Type B pancreatic cell (in vitro differentiated cells): ENCODE measurements at regions not wholly inside any gene's neighbourhood (a gene's known extent, or its start where the extent isn't known, plus 50 kb on each side); places are given as distances from the start of the nearest gene placed in this dataset.

ENCODE experiments used
- DNase-seq: peaks from one replicate; pipeline ENCODE4 v3.0.0; 2021; ENCODE audit warnings: mixed read lengths; ENCODE audit not compliant: unreplicated experiment; ENCODE audit errors: extremely low spot score
- H3K27ac Mint-ChIP-seq: 2 replicates; pipeline ENCODE4 v1.8.0; 2021; ENCODE audit warnings: mild to moderate bottlenecking, mixed read lengths
- H3K27me3 Mint-ChIP-seq: 2 replicates; pipeline ENCODE4 v1.8.0; 2021; ENCODE audit warnings: mixed read lengths
- H3K36me3 Mint-ChIP-seq: 2 replicates; pipeline ENCODE4 v1.8.0; 2021; ENCODE audit warnings: mixed read lengths
- H3K4me1 Mint-ChIP-seq: one replicate; pipeline ENCODE4 v1.8.0; 2021; ENCODE audit warnings: mixed read lengths; ENCODE audit not compliant: unreplicated experiment
- H3K4me3 Mint-ChIP-seq: 2 replicates; pipeline ENCODE4 v1.8.0; 2021; ENCODE audit warnings: mild to moderate bottlenecking, mixed read lengths
- H3K9me3 Mint-ChIP-seq: 2 replicates; pipeline ENCODE4 v1.8.0; 2021; ENCODE audit warnings: mixed read lengths
- TF ChIP-seq, protein P1 (sequence below): fragments of 200-600 bp; sonication (generic); conservative IDR thresholded peaks from 2 replicates; pipeline ENCODE4 v1.5.0; 2021; ENCODE audit warnings: antibody characterized with exemption, mild to moderate bottlenecking

DNA sequence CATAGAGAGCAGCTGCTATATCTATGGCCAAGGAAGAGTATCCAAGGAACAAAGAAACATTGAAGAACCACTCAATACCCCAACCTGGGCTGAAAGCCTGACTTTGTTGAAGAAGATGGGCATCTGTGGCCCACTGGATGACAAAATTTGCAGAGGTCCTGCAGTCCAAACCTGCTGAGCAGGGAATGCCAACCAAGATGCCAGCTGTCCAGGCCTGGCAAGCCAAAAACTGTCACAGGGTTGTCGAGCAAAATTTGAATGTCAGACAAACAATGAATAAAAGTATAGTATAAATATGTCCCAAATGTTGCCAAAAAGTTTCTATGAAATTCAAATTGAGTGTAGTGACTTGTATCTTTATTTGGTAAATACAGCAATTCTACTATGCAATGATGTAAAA, 1040.2 kb downstream of the PCDH9 start:
- H3K27me3 Mint-ChIP-seq, result no peaks in the 10 kb centered on the region

GRCh38 chr13:66180836-66181235, 1049.3 kb downstream of the PCDH9 start:
- H3K27ac Mint-ChIP-seq, result no peak overlapping the region

More for the DNA sequence above, 1040.2 kb downstream of the PCDH9 start:
- Mint-ChIP-seq H3K4me1 (no peaks in the 10 kb centered on the region), H3K36me3 (no peaks in the 10 kb centered on the region), H3K4me3 (no peak overlapping the region), H3K27ac (no peak overlapping the region), H3K9me3 (no peaks in the 10 kb centered on the region)
- DNase-seq, result no peak
- TF ChIP-seq, protein P1, sequence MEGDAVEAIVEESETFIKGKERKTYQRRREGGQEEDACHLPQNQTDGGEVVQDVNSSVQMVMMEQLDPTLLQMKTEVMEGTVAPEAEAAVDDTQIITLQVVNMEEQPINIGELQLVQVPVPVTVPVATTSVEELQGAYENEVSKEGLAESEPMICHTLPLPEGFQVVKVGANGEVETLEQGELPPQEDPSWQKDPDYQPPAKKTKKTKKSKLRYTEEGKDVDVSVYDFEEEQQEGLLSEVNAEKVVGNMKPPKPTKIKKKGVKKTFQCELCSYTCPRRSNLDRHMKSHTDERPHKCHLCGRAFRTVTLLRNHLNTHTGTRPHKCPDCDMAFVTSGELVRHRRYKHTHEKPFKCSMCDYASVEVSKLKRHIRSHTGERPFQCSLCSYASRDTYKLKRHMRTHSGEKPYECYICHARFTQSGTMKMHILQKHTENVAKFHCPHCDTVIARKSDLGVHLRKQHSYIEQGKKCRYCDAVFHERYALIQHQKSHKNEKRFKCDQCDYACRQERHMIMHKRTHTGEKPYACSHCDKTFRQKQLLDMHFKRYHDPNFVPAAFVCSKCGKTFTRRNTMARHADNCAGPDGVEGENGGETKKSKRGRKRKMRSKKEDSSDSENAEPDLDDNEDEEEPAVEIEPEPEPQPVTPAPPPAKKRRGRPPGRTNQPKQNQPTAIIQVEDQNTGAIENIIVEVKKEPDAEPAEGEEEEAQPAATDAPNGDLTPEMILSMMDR, result no peak

GRCh38 chr13:66171920-66172319, 1058.2 kb downstream of the PCDH9 start:
- H3K36me3 Mint-ChIP-seq, result no peaks in the 10 kb centered on the region
- H3K4me3 Mint-ChIP-seq, result no peak overlapping the region
- H3K27ac Mint-ChIP-seq, result no peak overlapping the region
- no peaks in the 10 kb centered on the region for H3K4me1 Mint-ChIP-seq
- DNase-seq, result no peak
- TF ChIP-seq, protein P1, result no peak
- no peaks in the 10 kb centered on the region for H3K9me3 Mint-ChIP-seq
- H3K27me3 Mint-ChIP-seq, result no peaks in the 10 kb centered on the region

More at GRCh38 chr13:66180836-66181235, 1049.3 kb downstream of the PCDH9 start:
- Mint-ChIP-seq H3K27me3 (no peaks in the 10 kb centered on the region), H3K4me1 (peaks cover 4% of the 10 kb centered on the region), H3K4me3 (no peak overlapping the region), H3K9me3 (peaks cover 5% of the 10 kb centered on the region), H3K36me3 (no peaks in the 10 kb centered on the region)
- TF ChIP-seq, protein P1, result no peak
- no peak for DNase-seq

- no peaks in the 10 kb centered on the region for H3K36me3 Mint-ChIP-seq
- no peaks in the 10 kb centered on the region for H3K9me3 Mint-ChIP-seq
- H3K27me3 Mint-ChIP-seq, result no peaks in the 10 kb centered on the region
- no peak for DNase-seq
- TF ChIP-seq, protein P1, result no peak
- peaks cover 6% of the 10 kb centered on the region for H3K4me1 Mint-ChIP-seq
- H3K27ac Mint-ChIP-seq, result no peak overlapping the region
- H3K4me3 Mint-ChIP-seq, result no peak overlapping the region
Measured at GRCh38 chr13:66162470-66162869, 1067.7 kb downstream of the PCDH9 start.

DNA sequence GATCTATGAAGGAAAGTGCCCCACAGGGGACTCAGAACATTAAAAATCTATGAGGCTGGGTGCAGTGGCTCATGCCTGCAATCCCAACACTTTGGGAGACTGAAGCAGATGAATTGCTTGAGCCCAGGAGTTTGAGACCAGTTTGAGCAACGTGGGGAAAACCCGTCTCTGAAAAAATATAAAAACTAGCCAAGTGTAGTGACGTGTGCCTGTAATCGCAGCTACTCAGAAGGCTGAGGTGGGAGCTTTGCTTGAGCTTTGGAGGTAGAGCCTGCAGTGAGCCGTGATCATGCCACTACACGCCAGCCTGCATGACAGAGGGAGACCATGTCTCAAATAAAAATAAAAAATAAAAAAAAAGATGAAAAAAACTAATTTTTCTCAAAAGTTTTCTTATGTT, 1070.6 kb downstream of the PCDH9 start:
- TF ChIP-seq, protein P1, result no peak
- DNase-seq, result no peak

GRCh38 chr13:66154976-66155375, 1075.2 kb downstream of the PCDH9 start:
- H3K9me3 Mint-ChIP-seq, result no peaks in the 10 kb centered on the region
- no peak for DNase-seq
- TF ChIP-seq, protein P1, result no peak
- H3K4me3 Mint-ChIP-seq, result no peak overlapping the region
- H3K27me3 Mint-ChIP-seq, result no peaks in the 10 kb centered on the region
- H3K4me1 Mint-ChIP-seq, result peaks cover 6% of the 10 kb centered on the region
- H3K27ac Mint-ChIP-seq, result no peak overlapping the region
- no peaks in the 10 kb centered on the region for H3K36me3 Mint-ChIP-seq

More for the DNA sequence above, 1070.6 kb downstream of the PCDH9 start:
- Mint-ChIP-seq H3K4me1 (peaks cover 6% of the 10 kb centered on the region), H3K27ac (peak overlapping the region; percentile 63), H3K4me3 (no peak overlapping the region), H3K36me3 (no peaks in the 10 kb centered on the region), H3K9me3 (no peaks in the 10 kb centered on the region), H3K27me3 (no peaks in the 10 kb centered on the region)
